ENCODE measurements at regions not wholly inside any gene's neighbourhood (a gene's known extent, or its start where the extent isn't known, plus 50 kb on each side); places are given as distances from the start of the nearest gene placed in this dataset.
"Not testable (repeated sequence)": the region's sequence is repeated elsewhere in the genome, so short reads cannot be mapped to it uniquely, and the experiment has no call there.

GRCh38 chr9:75459311-75459710, 371.0 kb downstream of the OSTF1 start:
- not testable (repeated sequence) for ATAC-seq, DNase-seq

DNA sequence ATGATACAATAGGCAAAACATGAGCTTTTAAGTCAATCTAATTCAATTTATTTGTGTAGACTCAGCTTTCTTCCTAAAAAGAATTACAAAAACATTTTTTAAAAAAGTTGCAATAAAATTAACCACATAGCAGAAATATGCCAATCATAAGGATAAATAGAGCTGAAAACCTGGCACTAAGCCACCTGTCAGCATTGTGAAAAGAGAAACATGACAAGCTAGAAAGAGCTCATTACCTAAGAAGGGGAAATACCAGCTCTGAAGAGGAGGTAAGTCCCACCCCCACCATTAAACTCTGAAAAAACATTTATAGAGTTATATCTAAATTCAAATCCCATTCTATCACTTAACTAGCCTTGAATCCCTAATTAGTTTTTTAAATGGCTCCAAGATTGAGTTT, 372.9 kb downstream of the OSTF1 start:
- no peak for DNase-seq
- ATAC-seq, result no peak

- no peak for ATAC-seq
- no peak for DNase-seq
Observed at GRCh38 chr9:75462866-75463265, 374.6 kb downstream of the OSTF1 start.

DNA sequence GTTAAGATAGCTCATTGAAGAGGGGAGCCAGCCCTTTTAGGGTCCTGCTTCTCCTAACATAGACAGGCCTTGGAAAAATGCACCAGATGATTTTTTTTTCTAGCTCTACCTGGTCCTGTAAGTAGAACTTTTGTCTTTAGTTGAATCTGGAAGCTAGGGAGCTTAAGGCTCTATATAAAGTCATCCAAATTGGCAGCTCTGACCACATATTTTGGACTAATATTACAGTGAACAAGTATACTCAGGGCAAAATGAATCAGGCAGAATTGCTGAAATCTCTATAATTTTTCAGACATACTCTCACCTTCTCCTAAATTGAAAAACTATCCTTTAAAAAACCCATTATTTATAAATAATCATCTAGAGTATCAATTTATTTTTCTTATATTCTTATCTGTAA, 375.6 kb downstream of the OSTF1 start:
- DNase-seq (no peak), ATAC-seq (no peak)

GRCh38 chr9:75464726-75465125, 376.4 kb downstream of the OSTF1 start:
- ATAC-seq (no peak), DNase-seq (no peak)

DNA sequence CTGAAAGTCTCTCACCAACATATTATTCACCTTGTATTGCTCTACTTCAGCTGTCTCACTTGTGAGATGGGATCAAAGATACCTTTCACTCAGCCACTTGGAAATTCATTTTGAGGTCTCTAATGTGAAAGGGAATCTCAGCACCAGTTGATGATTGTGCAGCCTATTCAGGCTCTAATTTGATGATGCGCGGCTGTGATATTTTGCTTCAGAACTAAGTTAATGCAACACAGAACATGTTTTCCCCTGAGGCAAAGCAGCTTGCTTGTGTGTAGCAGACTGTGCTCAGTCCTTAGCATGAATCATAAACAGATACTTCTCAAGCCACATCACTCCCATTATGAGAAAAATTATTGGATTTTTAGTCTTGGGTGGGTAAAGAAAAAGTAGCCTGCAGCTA, 378.8 kb downstream of the OSTF1 start:
- ATAC-seq (no peak), DNase-seq (no peak)

GRCh38 chr9:75471549-75472114, 383.3 kb downstream of the OSTF1 start:
- no peak for DNase-seq
- no peak for ATAC-seq

- ATAC-seq, result no peak
- DNase-seq, result no peak
Observed at GRCh38 chr9:75482566-75482965, 394.3 kb downstream of the OSTF1 start.

DNA sequence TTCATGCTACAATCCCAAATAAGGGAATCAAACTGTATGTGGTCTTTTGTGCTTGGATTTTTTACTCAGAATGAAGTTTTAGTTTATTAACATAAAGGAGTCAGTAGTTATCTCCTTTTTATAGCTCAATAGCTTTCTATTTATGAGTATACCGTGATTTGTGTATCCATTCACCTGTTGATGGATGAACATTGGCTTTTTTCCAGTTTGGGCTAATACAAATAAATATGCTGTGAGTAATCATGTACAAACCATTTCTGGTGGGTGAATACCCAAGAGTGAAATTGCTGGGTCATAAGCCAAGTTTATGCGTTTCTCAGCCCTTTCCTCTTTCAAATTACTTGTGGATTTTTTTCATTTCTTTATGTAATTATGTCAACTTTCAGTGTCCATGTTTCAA, 395.3 kb downstream of the OSTF1 start:
- DNase-seq, result no peak
- no peak for ATAC-seq

DNA sequence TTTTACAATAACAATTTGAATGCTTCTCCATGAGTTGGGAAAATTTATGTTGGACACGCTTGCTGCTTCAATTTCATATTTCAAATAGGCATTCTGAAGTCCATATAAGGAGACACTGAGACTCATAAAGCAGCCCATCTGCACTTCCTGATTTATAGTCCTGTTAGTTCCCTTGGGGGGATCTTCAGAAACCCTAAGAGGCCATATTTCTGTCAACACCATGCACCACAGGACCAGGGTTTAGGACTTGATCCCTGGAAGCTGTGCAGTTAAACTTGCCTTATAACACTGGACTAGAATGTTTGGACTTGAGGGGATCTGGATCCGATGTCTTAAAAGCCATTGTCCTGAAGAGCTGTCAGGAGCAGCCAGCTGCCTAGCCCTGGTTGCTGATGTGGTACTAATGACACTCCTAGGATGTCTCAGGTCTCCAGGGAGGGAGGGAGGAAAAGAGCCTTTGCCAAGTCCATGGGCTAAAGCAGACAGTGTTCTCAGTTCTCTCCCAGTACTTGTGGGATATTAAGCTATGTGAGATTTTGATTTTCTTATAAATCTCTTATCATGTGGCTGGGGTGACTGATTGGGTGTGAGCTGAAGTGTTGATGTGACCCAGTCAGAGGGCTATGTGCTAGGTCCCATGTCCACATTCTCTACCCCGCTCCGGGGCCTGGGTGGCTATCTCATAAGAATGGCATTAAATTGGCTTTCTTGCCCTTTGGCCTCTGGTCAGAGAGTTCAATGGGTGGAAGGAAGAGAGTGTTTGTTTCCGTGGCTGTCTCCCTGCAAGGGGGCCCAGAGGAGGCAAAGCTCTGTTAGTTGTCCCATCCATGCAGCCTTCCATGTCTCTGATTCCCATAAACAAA, 399.8 kb downstream of the OSTF1 start:
- ATAC-seq (no peak), DNase-seq (no peak)

DNA sequence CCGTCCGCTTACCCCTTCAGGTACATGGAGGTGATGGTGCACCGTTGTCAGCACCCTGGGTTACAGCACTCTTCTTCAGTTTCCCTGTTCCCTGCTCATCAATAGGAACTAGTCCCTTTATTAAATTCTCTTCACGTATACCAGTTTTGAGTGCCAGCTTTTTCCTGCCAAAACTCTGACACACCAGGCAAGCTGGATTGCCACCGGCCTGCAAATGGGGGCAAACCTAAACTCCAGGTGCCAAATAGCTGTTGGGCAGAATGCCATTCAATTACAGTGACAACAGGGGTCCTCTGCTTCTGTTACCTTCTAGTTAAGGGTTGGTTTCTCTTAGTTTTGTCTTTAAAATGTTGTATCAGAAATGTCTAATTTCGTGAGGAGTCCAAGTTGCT, 400.4 kb downstream of the OSTF1 start:
- DNase-seq (no peak), ATAC-seq (no peak)

GRCh38 chr9:75490326-75490725, 400.1 kb upstream of the PCSK5 start:
- ATAC-seq (no peak), DNase-seq (no peak)

GRCh38 chr9:75491533-75491932, 398.9 kb upstream of the PCSK5 start:
- no peak for ATAC-seq
- DNase-seq, result no peak

DNA sequence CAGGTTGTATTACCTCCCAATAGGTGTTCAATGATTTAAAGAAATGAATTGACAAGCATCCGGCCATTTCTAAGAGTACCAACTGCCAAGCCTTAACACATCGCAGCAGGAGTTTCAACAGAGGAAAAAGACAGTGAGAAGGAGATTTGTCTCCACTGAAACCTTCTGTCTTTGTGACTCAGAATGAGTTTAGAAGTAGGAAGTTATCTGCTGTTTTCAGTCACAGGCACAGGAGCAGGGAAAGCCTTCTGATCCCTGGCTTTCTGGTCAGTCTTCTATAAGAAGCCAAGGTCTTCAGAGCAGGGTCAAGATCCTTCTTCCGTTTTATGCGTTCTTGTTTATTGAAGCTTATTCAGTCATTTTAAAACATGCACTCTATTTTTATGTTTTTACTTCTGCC, 390.7 kb upstream of the PCSK5 start:
- DNase-seq (no peak), ATAC-seq (no peak)

GRCh38 chr9:75500479-75500878, 390.0 kb upstream of the PCSK5 start:
- ATAC-seq, result no peak
- no peak for DNase-seq

GRCh38 chr9:75500940-75501339, 389.5 kb upstream of the PCSK5 start:
- not testable (repeated sequence) for ATAC-seq, DNase-seq

GRCh38 chr9:75504721-75505120, 385.8 kb upstream of the PCSK5 start:
- DNase-seq (no peak), ATAC-seq (no peak)

GRCh38 chr9:75505654-75506053, 384.8 kb upstream of the PCSK5 start:
- no peak for DNase-seq
- ATAC-seq, result no peak

DNA sequence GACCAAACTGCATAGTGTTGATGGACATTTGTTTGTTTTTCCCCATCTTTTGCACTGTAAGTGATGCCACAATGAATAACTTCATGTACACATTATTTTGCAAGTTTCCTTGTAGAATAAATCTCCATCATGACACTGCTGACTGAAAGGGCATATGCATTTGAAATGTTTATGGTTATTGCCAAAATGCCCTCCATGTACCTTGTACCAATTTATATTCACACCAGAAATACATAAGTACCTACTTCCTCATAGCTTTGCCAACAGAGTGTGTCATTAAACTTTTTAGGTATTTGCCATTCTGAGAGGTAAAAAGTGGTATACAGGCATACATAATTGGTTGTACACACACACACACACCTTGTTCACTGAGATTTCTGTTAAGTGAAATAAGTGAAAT, 361.0 kb upstream of the PCSK5 start:
- DNase-seq, result no peak
- no peak for ATAC-seq

DNA sequence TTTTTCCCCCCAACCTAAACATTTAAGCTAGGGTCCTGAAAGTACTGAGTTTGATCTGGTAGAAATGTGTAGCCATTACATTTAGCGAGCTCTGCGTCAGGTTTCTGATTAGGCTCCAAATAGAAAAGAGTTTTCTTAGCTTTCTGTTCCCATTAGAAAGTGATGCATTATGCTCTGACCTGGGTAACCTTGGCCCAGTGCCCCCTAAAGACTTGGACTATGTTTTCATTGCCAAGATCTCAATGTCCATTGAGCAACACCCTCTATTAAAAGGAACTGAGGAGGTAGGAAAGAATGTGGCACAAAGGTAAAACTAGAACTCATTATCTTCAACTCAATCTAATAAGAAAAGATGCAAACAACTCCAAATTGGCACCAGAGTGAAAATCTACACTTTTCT, 358.9 kb upstream of the PCSK5 start:
- ATAC-seq, result no peak
- no peak for DNase-seq

DNA sequence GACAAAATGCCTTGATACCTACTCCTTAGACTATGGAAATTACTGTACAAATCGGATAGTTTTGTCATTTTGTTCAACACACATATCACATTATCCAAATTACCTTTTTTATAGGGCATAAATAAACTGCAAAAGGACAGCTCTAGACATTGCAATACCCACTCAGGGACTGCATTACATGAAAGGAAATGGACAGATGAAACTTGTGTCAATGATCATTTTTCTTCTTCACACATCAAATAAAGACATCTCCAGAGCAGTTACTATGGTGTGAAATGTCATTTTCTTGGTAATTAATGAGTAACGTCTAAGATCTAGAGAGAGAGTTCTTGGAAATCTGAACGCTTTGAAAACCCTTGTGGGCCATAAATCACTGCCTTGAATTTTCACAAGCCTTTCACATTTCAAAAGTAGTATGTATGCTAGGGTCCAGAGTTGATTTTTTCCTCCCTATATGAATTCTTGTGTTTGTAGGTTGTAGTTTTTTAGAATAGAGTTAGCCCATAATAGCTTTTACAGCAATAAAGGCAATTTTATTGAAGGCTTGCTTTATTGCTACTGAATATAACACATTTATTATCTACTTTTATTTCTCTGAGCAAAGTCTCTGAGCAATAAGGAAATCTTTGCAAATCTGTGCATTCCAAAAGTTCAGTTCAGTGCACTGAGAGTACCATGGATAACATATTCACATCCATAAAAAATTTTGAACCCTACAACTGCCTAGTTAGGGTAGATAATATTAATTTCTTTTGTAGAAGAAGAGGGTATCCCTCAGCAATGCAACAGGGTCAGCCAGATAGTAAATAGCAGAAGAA, 358.0 kb upstream of the PCSK5 start:
- no peak for DNase-seq

GRCh38 chr9:75539523-75539922, 350.9 kb upstream of the PCSK5 start:
- DNase-seq (no peak), ATAC-seq (no peak)

More for the DNA sequence above, 358.0 kb upstream of the PCSK5 start:
- ATAC-seq, result no peak

- no peak for DNase-seq
- no peak for ATAC-seq
Observed at GRCh38 chr9:75540185-75540584, 350.3 kb upstream of the PCSK5 start.

Measured in stimulated activated naive CD8-positive, alpha-beta T cell treated with anti-CD3 and anti-CD28 coated beads, Interleukin-15, Interleukin-2, amounts not matched to agents 100 U/mL and 50 U/mL, for 24 hours (primary cell).